Ecto neural progenitor cell (in vitro differentiated cells): ENCODE measurements at regions not wholly inside any gene's neighbourhood (a gene's known extent, or its start where the extent isn't known, plus 50 kb on each side); places are given as distances from the start of the nearest gene placed in this dataset.
"Not testable (repeated sequence)": the region's sequence is repeated elsewhere in the genome, so short reads cannot be mapped to it uniquely, and the experiment has no call there.

Source experiments
- DNase-seq: peaks from one replicate; pipeline ENCODE4 v3.0.0-alpha.2; 2018; ENCODE audit warnings: low spot score

- DNase-seq = no peak
Observed at GRCh38 chr6:78589436-78589835, 277.9 kb upstream of the IRAK1BP1 start.

GRCh38 chr6:78593898-78594667 is 273.3 kb upstream of the IRAK1BP1 start:
- no peak for DNase-seq

GRCh38 chr6:78594668-78595066 is 272.7 kb upstream of the IRAK1BP1 start:
- no peak for DNase-seq

GRCh38 chr6:78597966-78598365 is 269.4 kb upstream of the IRAK1BP1 start:
- no peak for DNase-seq

- no peak for DNase-seq
Observed at GRCh38 chr6:78598966-78599365, 268.4 kb upstream of the IRAK1BP1 start.

- DNase-seq = no peak
Observed at GRCh38 chr6:78599526-78599925, 267.8 kb upstream of the IRAK1BP1 start.

GRCh38 chr6:78605909-78606446 is 261.4 kb upstream of the IRAK1BP1 start:
- DNase-seq = no peak

GRCh38 chr6:78607189-78607588 is 260.2 kb upstream of the IRAK1BP1 start:
- no peak for DNase-seq

- DNase-seq = no peak
Observed at GRCh38 chr6:78611102-78611620, 256.2 kb upstream of the IRAK1BP1 start.

- DNase-seq = no peak
Observed at GRCh38 chr6:78611886-78612480, 255.4 kb upstream of the IRAK1BP1 start.

- no peak for DNase-seq
Observed at GRCh38 chr6:78614961-78615360, 252.4 kb upstream of the IRAK1BP1 start.

- DNase-seq = no peak
Observed at GRCh38 chr6:78615430-78615904, 251.9 kb upstream of the IRAK1BP1 start.

GRCh38 chr6:78618970-78619369 is 248.4 kb upstream of the IRAK1BP1 start:
- DNase-seq = no peak

- no peak for DNase-seq
Observed at GRCh38 chr6:78623554-78623953, 243.8 kb upstream of the IRAK1BP1 start.

GRCh38 chr6:78629154-78629721 is 238.1 kb upstream of the IRAK1BP1 start:
- no peak for DNase-seq

GRCh38 chr6:78629836-78630235 is 237.5 kb upstream of the IRAK1BP1 start:
- DNase-seq = no peak

GRCh38 chr6:78631976-78632375 is 235.4 kb upstream of the IRAK1BP1 start:
- no peak for DNase-seq

- DNase-seq = no peak
Observed at GRCh38 chr6:78639111-78640110, 227.9 kb upstream of the IRAK1BP1 start.

- DNase-seq = not testable (repeated sequence)
Observed at GRCh38 chr6:78643976-78644375, 223.4 kb upstream of the IRAK1BP1 start.

- not testable (repeated sequence) for DNase-seq
Observed at GRCh38 chr6:78646542-78647415, 220.6 kb upstream of the IRAK1BP1 start.
